ENCODE measurements at regions not wholly inside any gene's neighbourhood (a gene's known extent, or its start where the extent isn't known, plus 50 kb on each side); places are given as distances from the start of the nearest gene placed in this dataset.

- Mint-ChIP-seq H3K4me1 (ENCODE audit: low read depth, unreplicated experiment) (no peaks in the 10 kb centered on the region), H3K9me3 (ENCODE audit: unreplicated experiment) (no peaks in the 10 kb centered on the region), H3K27me3 (ENCODE audit: unreplicated experiment) (peaks cover 1% of the 10 kb centered on the region), H3K36me3 (ENCODE audit: unreplicated experiment) (peaks cover 9% of the 10 kb centered on the region), H3K27ac (ENCODE audit: unreplicated experiment) (no peak overlapping the region), H3K4me3 (ENCODE audit: unreplicated experiment) (no peak overlapping the region)
- DNase-seq, result no peak
- no peak for TF ChIP-seq CTCF (IDR thresholded peaks at IDR 0.05; ENCODE audit: partially characterized antibody, unreplicated experiment)
Observed at GRCh38 chr7:138228119-138228518, 151.9 kb downstream of the AKR1D1 start.

GRCh38 chr7:138228769-138229168, 152.5 kb downstream of the AKR1D1 start:
- Mint-ChIP-seq H3K36me3 (ENCODE audit: unreplicated experiment) (peaks cover 11% of the 10 kb centered on the region), H3K4me1 (ENCODE audit: low read depth, unreplicated experiment) (no peaks in the 10 kb centered on the region)

GRCh38 chr7:138233189-138233588, 156.9 kb downstream of the AKR1D1 start:
- Mint-ChIP-seq H3K27ac (ENCODE audit: unreplicated experiment) (no peak overlapping the region), H3K4me1 (ENCODE audit: low read depth, unreplicated experiment) (no peaks in the 10 kb centered on the region), H3K9me3 (ENCODE audit: unreplicated experiment) (no peaks in the 10 kb centered on the region), H3K27me3 (ENCODE audit: unreplicated experiment) (peaks cover 3% of the 10 kb centered on the region), H3K4me3 (ENCODE audit: unreplicated experiment) (no peak overlapping the region), H3K36me3 (ENCODE audit: unreplicated experiment) (peaks cover 9% of the 10 kb centered on the region)
- no peak for DNase-seq
- no peak for TF ChIP-seq CTCF (IDR thresholded peaks at IDR 0.05; ENCODE audit: partially characterized antibody, unreplicated experiment)

More at GRCh38 chr7:138228769-138229168, 152.5 kb downstream of the AKR1D1 start:
- TF ChIP-seq CTCF (IDR thresholded peaks at IDR 0.05; ENCODE audit: partially characterized antibody, unreplicated experiment), result no peak
- H3K9me3 Mint-ChIP-seq (ENCODE audit: unreplicated experiment), result no peaks in the 10 kb centered on the region
- H3K4me3 Mint-ChIP-seq (ENCODE audit: unreplicated experiment), result no peak overlapping the region
- H3K27me3 Mint-ChIP-seq (ENCODE audit: unreplicated experiment), result peaks cover 1% of the 10 kb centered on the region
- no peak for DNase-seq
- H3K27ac Mint-ChIP-seq (ENCODE audit: unreplicated experiment), result no peak overlapping the region

- H3K4me3 Mint-ChIP-seq (ENCODE audit: unreplicated experiment), result no peak overlapping the region
- no peak overlapping the region for H3K27ac Mint-ChIP-seq (ENCODE audit: unreplicated experiment)
- no peaks in the 10 kb centered on the region for H3K9me3 Mint-ChIP-seq (ENCODE audit: unreplicated experiment)
- no peak for TF ChIP-seq CTCF (IDR thresholded peaks at IDR 0.05; ENCODE audit: partially characterized antibody, unreplicated experiment)
- H3K36me3 Mint-ChIP-seq (ENCODE audit: unreplicated experiment), result peaks cover 9% of the 10 kb centered on the region
- H3K4me1 Mint-ChIP-seq (ENCODE audit: low read depth, unreplicated experiment), result no peaks in the 10 kb centered on the region
- DNase-seq, result no peak
- H3K27me3 Mint-ChIP-seq (ENCODE audit: unreplicated experiment), result peaks cover 2% of the 10 kb centered on the region
Observed at GRCh38 chr7:138235207-138235606, 158.9 kb downstream of the AKR1D1 start.

- Mint-ChIP-seq H3K4me3 (ENCODE audit: unreplicated experiment) (no peak overlapping the region), H3K4me1 (ENCODE audit: low read depth, unreplicated experiment) (peaks cover 1% of the 10 kb centered on the region), H3K9me3 (ENCODE audit: unreplicated experiment) (no peaks in the 10 kb centered on the region), H3K36me3 (ENCODE audit: unreplicated experiment) (peaks cover 6% of the 10 kb centered on the region), H3K27ac (ENCODE audit: unreplicated experiment) (no peak overlapping the region), H3K27me3 (ENCODE audit: unreplicated experiment) (peaks cover 2% of the 10 kb centered on the region)
- no peak for DNase-seq
- no peak for TF ChIP-seq CTCF (IDR thresholded peaks at IDR 0.05; ENCODE audit: partially characterized antibody, unreplicated experiment)
Observed at GRCh38 chr7:138237995-138238394, 161.7 kb downstream of the AKR1D1 start.
